IPS-18a (cell line): ENCODE measurements at regions not wholly inside any gene's neighbourhood (a gene's known extent, or its start where the extent isn't known, plus 50 kb on each side); places are given as distances from the start of the nearest gene placed in this dataset.
"Not testable (repeated sequence)": the region's sequence is repeated elsewhere in the genome, so short reads cannot be mapped to it uniquely, and the experiment has no call there.

Experiments
- H3K27ac ChIP-seq: one replicate; pipeline ENCODE4 v1.5.1; 2013; ENCODE audit warnings: low read length
- H3K27me3 ChIP-seq: one replicate; pipeline ENCODE4 v1.6.1; 2013; ENCODE audit warnings: mild to moderate bottlenecking, low read length; ENCODE audit not compliant: control insufficient read depth, insufficient read depth
- H3K36me3 ChIP-seq: one replicate; pipeline ENCODE4 v1.6.1; 2013; ENCODE audit warnings: low read depth, low read length; ENCODE audit not compliant: control insufficient read depth
- H3K4me1 ChIP-seq: one replicate; pipeline ENCODE4 v1.6.1; 2013; ENCODE audit warnings: low read depth, low read length; ENCODE audit not compliant: control insufficient read depth
- H3K4me3 ChIP-seq: one replicate; pipeline ENCODE4 v1.5.1; 2013; ENCODE audit warnings: low read length
- H3K9ac ChIP-seq: one replicate; pipeline ENCODE4 v1.6.1; 2013; ENCODE audit warnings: mild to moderate bottlenecking, low read length, moderate library complexity
- H3K9me3 ChIP-seq: one replicate; pipeline ENCODE4 v1.6.1; 2013; ENCODE audit warnings: low read depth, low read length; ENCODE audit not compliant: control insufficient read depth

GRCh38 chr12:33966219-33966618 is 56.1 kb upstream of the ALG10 start:
- H3K27me3 ChIP-seq, H3K36me3 ChIP-seq, H3K4me1 ChIP-seq, H3K9me3 ChIP-seq, H3K27ac ChIP-seq, H3K9ac ChIP-seq, H3K4me3 ChIP-seq: not testable (repeated sequence)

DNA sequence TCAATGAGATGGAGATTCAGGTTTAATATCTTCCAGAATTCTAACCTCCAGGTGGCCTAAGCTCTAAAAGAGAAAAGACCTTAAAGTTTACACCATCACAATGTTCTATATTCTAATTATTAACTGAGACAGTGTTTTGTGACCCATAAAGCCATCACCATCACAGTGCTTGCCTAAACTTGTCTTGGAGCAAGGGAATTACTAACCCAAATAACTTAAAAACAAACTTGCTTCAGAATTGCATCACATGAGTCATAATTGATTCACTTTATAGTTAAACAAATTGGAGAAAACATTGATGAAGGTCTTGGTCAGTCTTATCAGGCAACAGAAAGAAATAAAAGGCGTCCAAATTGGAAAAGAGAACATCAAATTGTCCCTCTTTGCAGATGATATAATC is 54.5 kb upstream of the ALG10 start:
- Histone ChIP-seq H3K27ac (no peak overlapping the region), H3K4me3 (no peak overlapping the region), H3K9ac (no peak overlapping the region), H3K36me3 (no peaks in the 10 kb centered on the region), H3K9me3 (no peaks in the 10 kb centered on the region), H3K4me1 (no peaks in the 10 kb centered on the region), H3K27me3 (no peaks in the 10 kb centered on the region)
